GM19035 (cell line): ENCODE measurements at regions not wholly inside any gene's neighbourhood (a gene's known extent, or its start where the extent isn't known, plus 50 kb on each side); places are given as distances from the start of the nearest gene placed in this dataset.

Source experiments
- ATAC-seq: cut with Tn5 transposase; IDR thresholded peaks from one replicate; pipeline ENCODE4 v1.9.1; 2021; ENCODE audit not compliant: unreplicated experiment

GRCh38 chr13:48146122-48146521 is 51.2 kb upstream of the MED4 start:
- no peak for ATAC-seq
